Lower leg skin (tissue), 4 donors: ENCODE measurements at regions not wholly inside any gene's neighbourhood (a gene's known extent, or its start where the extent isn't known, plus 50 kb on each side); places are given as distances from the start of the nearest gene placed in this dataset.

ENCODE experiments used
- DNase-seq, 2 donors: peaks; one replicate each; pipeline ENCODE4 v3.0.0-alpha.2; 2019; ENCODE audit warnings: low spot score in 2 of 2
- H3K4me3 ChIP-seq: fragments of 200-600 bp; sonication (generic); 2 replicates; pipeline ENCODE4 v1.5.1; 2017; ENCODE audit warnings: mild to moderate bottlenecking, low read depth; ENCODE audit not compliant: poor library complexity, severe bottlenecking
- POLR2A ChIP-seq, 2 donors: fragments of 450-650 bp; IDR thresholded peaks; one replicate each; pipeline ENCODE4 v1.6.1; 2016 to 2017; ENCODE audit warnings: antibody characterized with exemption in 2 of 2, mild to moderate bottlenecking in 1 of 2, moderate library complexity in 1 of 2
- WGBS, 2 donors: methylation state at CpG; one replicate each; pipeline ENCODE4 v1.1.5; 2018; 5-methylcytosine and 5-hydroxymethylcytosine counted together
- intact Hi-C: fragments of 100-400 bp; cut with DNase I; formaldehyde crosslinking; loops from one replicate; pipeline ENCODE4 v1.15.0; 2023; ENCODE audit warnings: low total_unique reads
- TF ChIP-seq, protein P1 (sequence below), 3 donors: fragments of 450-650 bp; IDR thresholded peaks; one replicate each; pipeline ENCODE4 v1.5.1; 2016; ENCODE audit warnings: antibody characterized with exemption in 3 of 3, mild to moderate bottlenecking in 3 of 3, moderate library complexity in 2 of 3

GRCh38 chr20:59376109-59376841, 75.9 kb downstream of the EDN3 start:
- intact Hi-C loops: loop anchor here (10.0 kb wide), 1 partner anchor 61 kb away; no protein-coding TSS in a partner anchor
- WGBS, 2 donors: 66 to 71% methylated on average over 11 to 13 of the region's 13 CpGs
- TF ChIP-seq, protein P1, sequence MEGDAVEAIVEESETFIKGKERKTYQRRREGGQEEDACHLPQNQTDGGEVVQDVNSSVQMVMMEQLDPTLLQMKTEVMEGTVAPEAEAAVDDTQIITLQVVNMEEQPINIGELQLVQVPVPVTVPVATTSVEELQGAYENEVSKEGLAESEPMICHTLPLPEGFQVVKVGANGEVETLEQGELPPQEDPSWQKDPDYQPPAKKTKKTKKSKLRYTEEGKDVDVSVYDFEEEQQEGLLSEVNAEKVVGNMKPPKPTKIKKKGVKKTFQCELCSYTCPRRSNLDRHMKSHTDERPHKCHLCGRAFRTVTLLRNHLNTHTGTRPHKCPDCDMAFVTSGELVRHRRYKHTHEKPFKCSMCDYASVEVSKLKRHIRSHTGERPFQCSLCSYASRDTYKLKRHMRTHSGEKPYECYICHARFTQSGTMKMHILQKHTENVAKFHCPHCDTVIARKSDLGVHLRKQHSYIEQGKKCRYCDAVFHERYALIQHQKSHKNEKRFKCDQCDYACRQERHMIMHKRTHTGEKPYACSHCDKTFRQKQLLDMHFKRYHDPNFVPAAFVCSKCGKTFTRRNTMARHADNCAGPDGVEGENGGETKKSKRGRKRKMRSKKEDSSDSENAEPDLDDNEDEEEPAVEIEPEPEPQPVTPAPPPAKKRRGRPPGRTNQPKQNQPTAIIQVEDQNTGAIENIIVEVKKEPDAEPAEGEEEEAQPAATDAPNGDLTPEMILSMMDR (IDR thresholded peaks at IDR 0.05): no peak
- no peak for TF ChIP-seq POLR2A (IDR thresholded peaks at IDR 0.05)
- no peak overlapping the region for H3K4me3 ChIP-seq
- no peak for DNase-seq

DNA sequence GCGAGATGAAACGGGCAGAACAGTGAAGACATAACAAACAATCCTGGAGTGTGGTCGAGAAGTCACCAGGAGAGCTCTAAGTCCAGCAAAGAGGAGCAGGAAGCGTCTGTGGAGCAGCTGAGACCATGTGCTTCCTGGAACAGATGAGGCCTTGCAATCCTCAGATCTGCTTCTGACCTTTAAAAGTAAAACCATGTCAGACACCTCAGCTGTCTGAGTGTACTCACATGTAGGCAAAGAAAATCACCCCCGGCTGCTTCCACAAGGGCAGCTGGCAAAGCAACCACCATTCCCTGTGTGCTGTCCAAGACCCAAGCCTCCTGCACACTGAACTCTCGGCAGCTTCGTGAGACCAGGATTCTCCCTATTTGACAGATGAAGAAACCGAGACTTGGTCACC, 76.6 kb downstream of the EDN3 start:
- intact Hi-C loops: loop anchor here (10.0 kb wide), 1 partner anchor 62 kb away; no protein-coding TSS in a partner anchor

DNA sequence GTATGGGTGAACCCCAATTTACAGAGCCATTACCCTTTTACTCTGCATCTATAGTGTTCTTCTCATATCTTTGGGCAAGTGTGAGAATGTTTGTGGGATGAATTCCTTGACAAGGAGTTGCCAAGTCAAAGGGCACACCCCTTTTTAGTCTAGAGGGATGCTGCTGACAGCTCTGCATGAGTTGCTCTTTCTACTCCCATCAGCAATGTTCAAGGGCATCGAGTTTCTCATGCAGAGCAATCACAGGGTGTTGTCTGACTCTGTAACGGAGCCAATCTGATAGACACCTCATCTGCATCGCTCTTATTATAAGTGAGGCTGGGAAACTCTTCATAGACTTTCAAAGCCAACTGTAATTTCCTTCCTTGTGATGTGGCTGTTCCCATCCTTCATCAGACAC, 77.4 kb downstream of the EDN3 start:
- WGBS, 2 donors: 54 to 56% methylated on average over 3 of the region's 3 CpGs
- DNase-seq: no peak
- no peak overlapping the region for H3K4me3 ChIP-seq
- intact Hi-C loops: loop anchor here (10.0 kb wide), 1 partner anchor 63 kb away; no protein-coding TSS in a partner anchor
- no peak for TF ChIP-seq POLR2A (IDR thresholded peaks at IDR 0.05)
- TF ChIP-seq, protein P1 (IDR thresholded peaks at IDR 0.05): no peak

More for the DNA sequence above, 76.6 kb downstream of the EDN3 start:
- TF ChIP-seq, protein P1 (IDR thresholded peaks at IDR 0.05): no peak
- no peak for TF ChIP-seq POLR2A (IDR thresholded peaks at IDR 0.05)
- DNase-seq: no peak
- no peak overlapping the region for H3K4me3 ChIP-seq
- WGBS, 2 donors: 79 to 87% methylated on average over 8 of the region's 8 CpGs

DNA sequence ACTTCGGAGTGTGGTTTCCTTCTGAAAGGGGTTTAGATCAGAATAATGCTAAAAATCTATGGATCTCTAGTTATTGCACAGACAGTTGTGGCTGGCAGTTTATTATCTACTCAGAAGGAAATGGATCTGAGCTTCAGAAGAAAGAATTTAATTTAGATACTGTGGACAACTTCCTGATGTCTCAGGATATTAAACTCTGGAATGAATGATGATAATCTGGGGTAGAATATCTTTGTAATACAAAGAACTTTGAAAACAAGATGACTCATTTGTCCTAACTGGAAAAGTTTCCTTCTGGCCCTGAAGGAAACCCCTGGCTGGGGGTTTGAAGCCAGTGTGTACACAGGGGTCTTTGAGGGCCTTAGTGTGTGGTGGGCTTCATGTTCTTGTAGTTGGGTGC, 78.0 kb downstream of the EDN3 start:
- no peak overlapping the region for H3K4me3 ChIP-seq
- no peak for DNase-seq
- intact Hi-C loops: loop anchor here (10.0 kb wide), 1 partner anchor 64 kb away; no protein-coding TSS in a partner anchor
- TF ChIP-seq, protein P1 (IDR thresholded peaks at IDR 0.05): no peak
- no peak for TF ChIP-seq POLR2A (IDR thresholded peaks at IDR 0.05)
- WGBS, 2 donors: 83 to 86% methylated on average over 1 of the region's 1 CpG

- TF ChIP-seq, protein P1 (IDR thresholded peaks at IDR 0.05): no peak
- DNase-seq: no peak
- 77 to 85% methylated on average over 5 of the region's 5 CpGs for WGBS, 2 donors
- intact Hi-C loops: loop anchor here (10.0 kb wide), 1 partner anchor 64 kb away; no protein-coding TSS in a partner anchor
- H3K4me3 ChIP-seq: no peak overlapping the region
Measured at GRCh38 chr20:59378966-59379365, 78.6 kb downstream of the EDN3 start.
